Astrocyte (in vitro differentiated cells and primary cell): ENCODE measurements at regions not wholly inside any gene's neighbourhood (a gene's known extent, or its start where the extent isn't known, plus 50 kb on each side); places are given as distances from the start of the nearest gene placed in this dataset.

ENCODE experiments used
- DNase-seq: peaks from one replicate; pipeline ENCODE4 v3.0.0-alpha.2; 2010; ENCODE audit warnings: low read depth
- FAIRE-seq: peaks from 2 replicates; lab custom pipeline; 2011; peaks lifted over from hg19 to GRCh38; lab: Jason Lieb, UNC
- H2AFZ ChIP-seq: 2 replicates; pipeline ENCODE4 v1.6.0; 2012; ENCODE audit warnings: low read depth, low read length, inconsistent platforms
- H3K27ac ChIP-seq: 2 replicates; pipeline ENCODE4 v1.5.1; 2011; ENCODE audit warnings: low read depth, low read length, inconsistent platforms
- H3K27me3 ChIP-seq: 2 replicates; pipeline ENCODE4 v1.6.0; 2011; ENCODE audit warnings: low read length, inconsistent platforms; ENCODE audit not compliant: insufficient read depth
- H3K36me3 ChIP-seq: 2 replicates; pipeline ENCODE4 v1.5.1; 2011; ENCODE audit warnings: low read length, inconsistent platforms; ENCODE audit not compliant: insufficient read depth
- H3K4me1 ChIP-seq: 2 replicates; pipeline ENCODE4 v1.5.1; 2011; ENCODE audit warnings: low read length, inconsistent platforms; ENCODE audit not compliant: insufficient read depth
- H3K4me2 ChIP-seq: 2 replicates; pipeline ENCODE4 v1.6.0; 2012; ENCODE audit warnings: low read length, inconsistent platforms
- H3K4me3 ChIP-seq: 2 replicates; pipeline ENCODE4 v1.5.1; 2011; ENCODE audit warnings: low read depth, mild to moderate bottlenecking, low read length, inconsistent platforms; ENCODE audit not compliant: insufficient read depth
- H3K79me2 ChIP-seq: 2 replicates; pipeline ENCODE4 v1.6.0; 2012; ENCODE audit warnings: mild to moderate bottlenecking, low read length, inconsistent platforms; ENCODE audit not compliant: insufficient read depth
- H3K9ac ChIP-seq: 2 replicates; pipeline ENCODE4 v1.6.0; 2012; ENCODE audit warnings: mild to moderate bottlenecking, low read length, inconsistent platforms
- H3K9me3 ChIP-seq: 2 replicates; pipeline ENCODE4 v1.5.1; 2012; ENCODE audit warnings: low read depth, mild to moderate bottlenecking, low read length, inconsistent platforms; ENCODE audit not compliant: insufficient read depth
- H4K20me1 ChIP-seq: 2 replicates; pipeline ENCODE4 v1.6.0; 2012; ENCODE audit warnings: low read length, inconsistent platforms; ENCODE audit not compliant: insufficient read depth
- H3K27ac Mint-ChIP-seq: one replicate; pipeline ENCODE4 v1.8.0; 2021; ENCODE audit warnings: mild to moderate bottlenecking, mixed read lengths; ENCODE audit not compliant: unreplicated experiment
- H3K27me3 Mint-ChIP-seq: one replicate; pipeline ENCODE4 v1.8.0; 2021; ENCODE audit warnings: low read depth, mixed read lengths; ENCODE audit not compliant: unreplicated experiment
- H3K36me3 Mint-ChIP-seq: one replicate; pipeline ENCODE4 v1.8.0; 2021; ENCODE audit warnings: low read depth, mixed read lengths; ENCODE audit not compliant: unreplicated experiment
- H3K4me1 Mint-ChIP-seq: one replicate; pipeline ENCODE4 v1.8.0; 2021; ENCODE audit warnings: low read depth, mixed read lengths; ENCODE audit not compliant: unreplicated experiment
- H3K4me3 Mint-ChIP-seq: one replicate; pipeline ENCODE4 v1.8.0; 2021; ENCODE audit warnings: mild to moderate bottlenecking, moderate library complexity, mixed read lengths; ENCODE audit not compliant: unreplicated experiment
- H3K9me3 Mint-ChIP-seq: one replicate; pipeline ENCODE4 v1.8.0; 2021; ENCODE audit warnings: mild to moderate bottlenecking, mixed read lengths; ENCODE audit not compliant: unreplicated experiment
- CTCF ChIP-seq: IDR thresholded peaks from 2 replicates; pipeline ENCODE4 v1.5.1; 2011; ENCODE audit warnings: low read depth, mild to moderate bottlenecking, inconsistent platforms, low read length, moderate library complexity; ENCODE audit not compliant: insufficient read depth
- EZH2 ChIP-seq: IDR thresholded peaks from 2 replicates; pipeline ENCODE4 v1.6.1; 2012; ENCODE audit warnings: mild to moderate bottlenecking, low read length, inconsistent platforms; ENCODE audit not compliant: insufficient read depth

- Mint-ChIP-seq H3K27me3 (no peaks in the 10 kb centered on the region), H3K4me1 (peaks cover 4% of the 10 kb centered on the region), H3K36me3 (no peaks in the 10 kb centered on the region), H3K4me3 (no peak overlapping the region), H3K27ac (no peak overlapping the region), H3K9me3 (peaks cover 2% of the 10 kb centered on the region)
- H3K9me3 ChIP-seq: no peaks in the 10 kb centered on the region
- no peaks in the 10 kb centered on the region for H3K36me3 ChIP-seq
- H3K27me3 ChIP-seq: no peaks in the 10 kb centered on the region
- no peak overlapping the region for H3K4me2 ChIP-seq
- no peak overlapping the region for H3K4me3 ChIP-seq
- H3K4me1 ChIP-seq: no peaks in the 10 kb centered on the region
- FAIRE-seq: no peak
- no peak overlapping the region for H2AFZ ChIP-seq
- no peak for DNase-seq
- H3K27ac ChIP-seq: no peak overlapping the region
- no peak overlapping the region for H3K9ac ChIP-seq
- H3K79me2 ChIP-seq: no peaks in the 10 kb centered on the region
- H4K20me1 ChIP-seq: no peaks in the 10 kb centered on the region
- TF ChIP-seq CTCF (no peak), EZH2 (no peak)
These were observed 111.5 kb upstream of the CDH12 start for GRCh38 chr5:22964632-22965031.

GRCh38 chr5:22958462-22959262 is 105.5 kb upstream of the CDH12 start:
- Mint-ChIP-seq H3K36me3 (no peaks in the 10 kb centered on the region), H3K4me1 (no peaks in the 10 kb centered on the region), H3K9me3 (no peaks in the 10 kb centered on the region), H3K27ac (no peak overlapping the region), H3K4me3 (no peak overlapping the region), H3K27me3 (no peaks in the 10 kb centered on the region)
- Histone ChIP-seq H3K4me3 (no peak overlapping the region), H3K36me3 (no peaks in the 10 kb centered on the region), H3K27me3 (no peaks in the 10 kb centered on the region), H3K4me2 (no peak overlapping the region), H3K9ac (no peak overlapping the region), H4K20me1 (no peaks in the 10 kb centered on the region), H3K4me1 (no peaks in the 10 kb centered on the region), H3K79me2 (no peaks in the 10 kb centered on the region), H3K9me3 (no peaks in the 10 kb centered on the region), H2AFZ (no peak overlapping the region), H3K27ac (no peak overlapping the region)
- FAIRE-seq (no peak), DNase-seq (no peak)
- TF ChIP-seq EZH2: no peak
- no peak for TF ChIP-seq CTCF

GRCh38 chr5:22947921-22948320 is 94.8 kb upstream of the CDH12 start:
- no peaks in the 10 kb centered on the region for H3K36me3 Mint-ChIP-seq
- no peak overlapping the region for H3K27ac ChIP-seq
- H3K27ac Mint-ChIP-seq: no peak overlapping the region
- H3K4me3 ChIP-seq: no peak overlapping the region
- no peaks in the 10 kb centered on the region for H3K9me3 ChIP-seq
- TF ChIP-seq CTCF (no peak), EZH2 (no peak)
- no peaks in the 10 kb centered on the region for H3K36me3 ChIP-seq
- H3K4me1 Mint-ChIP-seq: no peaks in the 10 kb centered on the region
- DNase-seq: no peak
- no peaks in the 10 kb centered on the region for H3K27me3 Mint-ChIP-seq
- H3K4me1 ChIP-seq: no peaks in the 10 kb centered on the region
- H3K9me3 Mint-ChIP-seq: no peaks in the 10 kb centered on the region
- H2AFZ ChIP-seq: no peak overlapping the region
- no peak overlapping the region for H3K4me3 Mint-ChIP-seq
- no peaks in the 10 kb centered on the region for H4K20me1 ChIP-seq
- no peak overlapping the region for H3K4me2 ChIP-seq
- H3K79me2 ChIP-seq: no peaks in the 10 kb centered on the region
- H3K9ac ChIP-seq: no peak overlapping the region
- no peaks in the 10 kb centered on the region for H3K27me3 ChIP-seq
- FAIRE-seq: no peak
